KMS-11 (cell line): ENCODE measurements at regions not wholly inside any gene's neighbourhood (a gene's known extent, or its start where the extent isn't known, plus 50 kb on each side); places are given as distances from the start of the nearest gene placed in this dataset.

ENCODE experiments used
- H2AFZ ChIP-seq: fragments of 200-600 bp; sonication (generic); 2 replicates; pipeline ENCODE4 v1.6.1; 2016; ENCODE audit warnings: antibody characterized with exemption, mixed run types, low read depth
- H3K27ac ChIP-seq: fragments of 200-600 bp; sonication (generic); 2 replicates; pipeline ENCODE4 v1.6.1; 2016; ENCODE audit warnings: mild to moderate bottlenecking, mixed run types
- H3K27me3 ChIP-seq: fragments of 200-600 bp; sonication (generic); 2 replicates; pipeline ENCODE4 v1.6.1; 2017; ENCODE audit warnings: mild to moderate bottlenecking, low read depth, mixed run types, moderate library complexity; ENCODE audit not compliant: insufficient read depth
- H3K36me3 ChIP-seq: fragments of 200-600 bp; sonication (generic); 2 replicates; pipeline ENCODE4 v1.6.1; 2017; ENCODE audit warnings: mild to moderate bottlenecking, mixed run types; ENCODE audit not compliant: insufficient read depth
- H3K4me1 ChIP-seq: fragments of 200-600 bp; sonication (generic); 2 replicates; pipeline ENCODE4 v1.6.1; 2016; ENCODE audit warnings: mild to moderate bottlenecking, low read depth, mixed run types; ENCODE audit not compliant: poor library complexity, severe bottlenecking
- H3K4me2 ChIP-seq: fragments of 200-600 bp; sonication (generic); 2 replicates; pipeline ENCODE4 v1.7.0; 2016; ENCODE audit warnings: mild to moderate bottlenecking, mixed run types
- H3K4me3 ChIP-seq: fragments of 200-600 bp; sonication (generic); IDR thresholded peaks from 2 replicates; pipeline ENCODE4 v1.6.1; 2017; ENCODE audit warnings: low read depth, low read length, mixed read lengths; ENCODE audit not compliant: insufficient read depth
- H3K79me2 ChIP-seq: fragments of 200-600 bp; sonication (generic); 2 replicates; pipeline ENCODE4 v1.6.1; 2016; ENCODE audit warnings: low read depth, mixed run types; ENCODE audit not compliant: insufficient read depth
- H3K9ac ChIP-seq: fragments of 200-600 bp; sonication (generic); 2 replicates; pipeline ENCODE4 v1.6.1; 2016; ENCODE audit warnings: mild to moderate bottlenecking, mixed run types
- H4K20me1 ChIP-seq: fragments of 200-600 bp; sonication (generic); 2 replicates; pipeline ENCODE4 v1.6.1; 2016; ENCODE audit warnings: mild to moderate bottlenecking, mixed run types; ENCODE audit not compliant: insufficient read depth
- CTCF ChIP-seq: fragments of 200-600 bp; sonication (generic); conservative IDR thresholded peaks from 2 replicates; pipeline ENCODE4 v1.6.1; 2017; ENCODE audit warnings: low read depth, mild to moderate bottlenecking, antibody characterized with exemption, low read length, moderate library complexity, mixed read lengths

- H3K27me3 ChIP-seq, result no peaks in the 10 kb centered on the region
- TF ChIP-seq CTCF, result no peak
- no peaks in the 10 kb centered on the region for H4K20me1 ChIP-seq
- no peak overlapping the region for H3K4me2 ChIP-seq
- no peak overlapping the region for H3K4me3 ChIP-seq
- peaks cover 15% of the 10 kb centered on the region for H3K4me1 ChIP-seq
- H2AFZ ChIP-seq, result no peak overlapping the region
- H3K79me2 ChIP-seq, result no peaks in the 10 kb centered on the region
- no peak overlapping the region for H3K9ac ChIP-seq
- no peaks in the 10 kb centered on the region for H3K36me3 ChIP-seq
- H3K27ac ChIP-seq, result no peak overlapping the region
Observed at GRCh38 chr4:128670513-128670912, 139.0 kb upstream of the JADE1 start.

GRCh38 chr4:128668566-128668965, 140.9 kb upstream of the JADE1 start:
- Histone ChIP-seq H2AFZ (no peak overlapping the region), H3K27me3 (no peaks in the 10 kb centered on the region), H3K4me2 (no peak overlapping the region), H3K4me1 (peaks cover 13% of the 10 kb centered on the region), H3K4me3 (no peak overlapping the region), H3K27ac (no peak overlapping the region), H3K79me2 (no peaks in the 10 kb centered on the region), H3K9ac (no peak overlapping the region), H3K36me3 (no peaks in the 10 kb centered on the region), H4K20me1 (no peaks in the 10 kb centered on the region)
- no peak for TF ChIP-seq CTCF

- H3K9ac ChIP-seq, result no peak overlapping the region
- H2AFZ ChIP-seq, result no peak overlapping the region
- no peak overlapping the region for H3K4me2 ChIP-seq
- no peaks in the 10 kb centered on the region for H3K79me2 ChIP-seq
- no peak overlapping the region for H3K4me3 ChIP-seq
- no peak for TF ChIP-seq CTCF
- H3K4me1 ChIP-seq, result peaks cover 39% of the 10 kb centered on the region
- no peaks in the 10 kb centered on the region for H3K36me3 ChIP-seq
- H3K27ac ChIP-seq, result no peak overlapping the region
- no peaks in the 10 kb centered on the region for H3K27me3 ChIP-seq
- H4K20me1 ChIP-seq, result no peaks in the 10 kb centered on the region
Observed at GRCh38 chr4:128665514-128665913, 144.0 kb upstream of the JADE1 start.

GRCh38 chr4:128663325-128663724, 146.2 kb upstream of the JADE1 start:
- peak overlapping the region; percentile 3; the same call in 1 of the 2 replicates for H3K9ac ChIP-seq
- H3K36me3 ChIP-seq, result no peaks in the 10 kb centered on the region
- no peaks in the 10 kb centered on the region for H3K27me3 ChIP-seq
- H3K4me3 ChIP-seq, result no peak overlapping the region
- peak overlapping the region; percentile 57 for H3K4me2 ChIP-seq
- peak overlapping the region; percentile 65 for H3K27ac ChIP-seq
- H4K20me1 ChIP-seq, result no peaks in the 10 kb centered on the region
- no peak for TF ChIP-seq CTCF
- H2AFZ ChIP-seq, result peak overlapping the region; percentile 53
- peaks cover 43% of the 10 kb centered on the region for H3K4me1 ChIP-seq
- H3K79me2 ChIP-seq, result no peaks in the 10 kb centered on the region

GRCh38 chr4:128661479-128661878, 148.0 kb upstream of the JADE1 start:
- H3K79me2 ChIP-seq, result no peaks in the 10 kb centered on the region
- H3K27ac ChIP-seq, result no peak overlapping the region
- H2AFZ ChIP-seq, result no peak overlapping the region
- no peak overlapping the region for H3K9ac ChIP-seq
- H4K20me1 ChIP-seq, result no peaks in the 10 kb centered on the region
- H3K27me3 ChIP-seq, result no peaks in the 10 kb centered on the region
- peaks cover 50% of the 10 kb centered on the region for H3K4me1 ChIP-seq
- no peak for TF ChIP-seq CTCF
- no peak overlapping the region for H3K4me3 ChIP-seq
- no peak overlapping the region for H3K4me2 ChIP-seq
- H3K36me3 ChIP-seq, result no peaks in the 10 kb centered on the region
